H9 (cell line): ENCODE measurements at regions not wholly inside any gene's neighbourhood (a gene's known extent, or its start where the extent isn't known, plus 50 kb on each side); places are given as distances from the start of the nearest gene placed in this dataset.

Experiments used
- DNase-seq: peaks from one replicate; pipeline ENCODE4 v3.0.0-alpha.2; 2017
- H2AFZ ChIP-seq: one replicate; pipeline ENCODE4 v1.6.1; 2013; ENCODE audit warnings: mild to moderate bottlenecking, low read length, control low read depth, moderate library complexity
- H2AK5ac ChIP-seq: 2 replicates; pipeline ENCODE4 v1.6.1; 2013; ENCODE audit warnings: low read length, control low read depth, mixed read lengths; ENCODE audit not compliant: insufficient read length
- H2BK120ac ChIP-seq: one replicate; pipeline ENCODE4 v1.6.1; 2013; ENCODE audit warnings: low read depth, mild to moderate bottlenecking, low read length, control low read depth, inconsistent platforms; ENCODE audit not compliant: poor library complexity, severe bottlenecking
- H2BK12ac ChIP-seq: 2 replicates; pipeline ENCODE4 v1.6.1; 2013; ENCODE audit warnings: low read length, control low read depth, mixed read lengths, low read depth; ENCODE audit not compliant: insufficient read length
- H2BK15ac ChIP-seq: 2 replicates; pipeline ENCODE4 v1.6.1; 2013; ENCODE audit warnings: low read depth, low read length, control low read depth
- H2BK20ac ChIP-seq: one replicate; pipeline ENCODE4 v1.6.1; 2013; ENCODE audit warnings: low read depth, mild to moderate bottlenecking, low read length, control low read depth, inconsistent platforms; ENCODE audit not compliant: poor library complexity, severe bottlenecking
- H2BK5ac ChIP-seq: 2 replicates; pipeline ENCODE4 v1.6.1; 2013; ENCODE audit warnings: low read length, control low read depth, mixed read lengths; ENCODE audit not compliant: insufficient read length
- H3K14ac ChIP-seq: 2 replicates; pipeline ENCODE4 v1.6.1; 2013; ENCODE audit warnings: low read length, control low read depth; ENCODE audit not compliant: insufficient read depth
- H3K18ac ChIP-seq: 2 replicates; pipeline ENCODE4 v1.6.1; 2013; ENCODE audit warnings: low read depth, mild to moderate bottlenecking, mixed read lengths, low read length, control low read depth; ENCODE audit not compliant: insufficient read length
- H3K23ac ChIP-seq: 2 replicates; pipeline ENCODE4 v1.6.1; 2013; ENCODE audit warnings: low read length, control low read depth, mixed read lengths, low read depth; ENCODE audit not compliant: insufficient read length
- H3K23me2 ChIP-seq: 2 replicates; pipeline ENCODE4 v1.6.1; 2013; ENCODE audit warnings: low read depth, mild to moderate bottlenecking, mixed read lengths, low read length, control low read depth; ENCODE audit not compliant: insufficient read length, poor library complexity, severe bottlenecking
- H3K27ac ChIP-seq: 2 replicates; pipeline ENCODE4 v1.5.1; 2013; ENCODE audit warnings: low read length, control low read depth, mixed read lengths, low read depth; ENCODE audit not compliant: insufficient read length
- H3K27me3 ChIP-seq: 2 replicates; pipeline ENCODE4 v1.6.1; 2013; ENCODE audit warnings: low read length, control low read depth, inconsistent platforms; ENCODE audit not compliant: insufficient read depth
- H3K4ac ChIP-seq: 2 replicates; pipeline ENCODE4 v1.6.1; 2013; ENCODE audit warnings: low read depth, mild to moderate bottlenecking, control low read depth, inconsistent platforms, low read length, moderate library complexity
- H3K4me1 ChIP-seq: 2 replicates; pipeline ENCODE4 v1.6.1; 2013; ENCODE audit warnings: low read length, control low read depth, inconsistent platforms; ENCODE audit not compliant: insufficient read depth
- H3K4me2 ChIP-seq: 2 replicates; pipeline ENCODE4 v1.6.1; 2013; ENCODE audit warnings: low read length, control low read depth, mixed read lengths; ENCODE audit not compliant: insufficient read length, insufficient read depth
- H3K56ac ChIP-seq: 2 replicates; pipeline ENCODE4 v1.6.1; 2013; ENCODE audit warnings: low read depth, mild to moderate bottlenecking, mixed read lengths, low read length, control low read depth; ENCODE audit not compliant: insufficient read length
- H3K79me1 ChIP-seq: 2 replicates; pipeline ENCODE4 v1.6.1; 2013; ENCODE audit warnings: low read depth, mild to moderate bottlenecking, moderate library complexity, low read length, control low read depth, inconsistent platforms; ENCODE audit not compliant: insufficient read depth, poor library complexity, severe bottlenecking
- H3K79me2 ChIP-seq: 2 replicates; pipeline ENCODE4 v1.6.1; 2013; ENCODE audit warnings: low read length, control low read depth, inconsistent platforms; ENCODE audit not compliant: insufficient read depth
- H3K9ac ChIP-seq: 2 replicates; pipeline ENCODE4 v1.6.1; 2013; ENCODE audit warnings: low read length, control low read depth, mixed read lengths; ENCODE audit not compliant: insufficient read length; ENCODE audit errors: extremely low read depth
- H3K9me3 ChIP-seq: one replicate; pipeline ENCODE4 v1.6.1; 2013; ENCODE audit warnings: low read depth, low read length, inconsistent platforms; ENCODE audit not compliant: control insufficient read depth
- H3T11ph ChIP-seq: one replicate; pipeline ENCODE4 v1.6.1; 2013; ENCODE audit warnings: mild to moderate bottlenecking, low read length, control low read depth, inconsistent platforms
- H4K20me1 ChIP-seq: one replicate; pipeline ENCODE4 v1.6.1; 2013; ENCODE audit not compliant: control insufficient read depth, insufficient read length, insufficient read depth
- H4K5ac ChIP-seq: 2 replicates; pipeline ENCODE4 v1.6.1; 2013; ENCODE audit warnings: low read depth, mild to moderate bottlenecking, mixed read lengths, low read length, control low read depth; ENCODE audit not compliant: insufficient read length
- H4K8ac ChIP-seq: replicated peaks from 2 replicates; pipeline ENCODE4 v1.6.1; 2013; ENCODE audit warnings: low read length, control low read depth, mixed read lengths, low read depth; ENCODE audit not compliant: insufficient read length
- H4K91ac ChIP-seq: 2 replicates; pipeline ENCODE4 v1.6.1; 2013; ENCODE audit warnings: low read depth, mild to moderate bottlenecking, moderate library complexity, mixed read lengths, low read length, control low read depth; ENCODE audit not compliant: insufficient read length
- H3K27ac Mint-ChIP-seq, 3 experiments: 2 replicates in 2 of 3; 3 replicates in 1 of 3; pipeline ENCODE4 v1.8.0; 2020 to 2021; ENCODE audit warnings: mixed read lengths in 3 of 3, mild to moderate bottlenecking in 1 of 3, moderate library complexity in 1 of 3
- H3K27me3 Mint-ChIP-seq: 2 replicates; pipeline ENCODE4 v1.8.0; 2021; ENCODE audit warnings: low read depth, mild to moderate bottlenecking, moderate library complexity, mixed read lengths
- H3K36me3 Mint-ChIP-seq, 3 experiments: 2 replicates in 2 of 3; 3 replicates in 1 of 3; pipeline ENCODE4 v1.8.0; 2020 to 2021; ENCODE audit warnings: low read depth in 3 of 3, mixed read lengths in 3 of 3; ENCODE audit not compliant: insufficient read depth in 1 of 3
- H3K4me1 Mint-ChIP-seq, 2 experiments: 2 replicates each; pipeline ENCODE4 v1.8.0; 2020; ENCODE audit warnings: mixed read lengths in 2 of 2
- H3K4me3 Mint-ChIP-seq, 2 experiments: 2 replicates in 1 of 2; 3 replicates in 1 of 2; pipeline ENCODE4 v1.8.0; 2020 to 2021; ENCODE audit warnings: mild to moderate bottlenecking in 2 of 2, mixed read lengths in 2 of 2, moderate library complexity in 1 of 2
- H3K9me3 Mint-ChIP-seq, 2 experiments: 2 replicates in 1 of 2; 3 replicates in 1 of 2; pipeline ENCODE4 v1.8.0; 2020; ENCODE audit warnings: mild to moderate bottlenecking in 2 of 2, mixed read lengths in 2 of 2, moderate library complexity in 1 of 2
- CTCF ChIP-seq: fragments of 200-600 bp; sonication (generic); conservative IDR thresholded peaks from 3 replicates; pipeline ENCODE4 v1.8.0; 2021; ENCODE audit warnings: antibody characterized with exemption, mild to moderate bottlenecking
- WGBS: extraction: QIAGEN DNeasy Blood & Tissue Kit; methylation state at CpG from one replicate; pipeline ENCODE4 v1.1.7; 2013; ENCODE audit warnings: missing lambda C conversion rate, low lambda C conversion rate, mixed read lengths; ENCODE audit not compliant: insufficient read length; ENCODE audit errors: extremely low coverage; 5-methylcytosine and 5-hydroxymethylcytosine counted together

DNA sequence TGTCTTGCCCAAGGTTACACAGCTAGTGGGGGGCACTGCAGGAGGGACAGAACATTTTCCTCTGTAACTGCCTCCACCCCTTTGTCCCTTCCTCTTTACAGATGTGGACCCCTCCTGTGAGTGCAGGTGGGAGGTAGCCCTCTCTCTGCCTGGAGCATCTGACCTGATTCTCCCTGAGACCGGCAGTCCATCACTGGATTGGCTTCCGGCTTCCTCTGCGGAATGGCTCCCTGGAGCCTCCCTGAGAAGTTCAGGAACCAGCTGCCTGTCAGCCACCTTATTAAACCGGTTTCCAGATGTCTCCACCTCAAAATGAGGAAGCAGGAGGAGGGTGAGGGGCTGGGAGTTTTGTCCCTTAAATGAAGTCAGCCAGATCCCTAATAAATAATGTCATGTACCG lies 67.3 kb upstream of the TNP1 start:
- H4K8ac ChIP-seq, result no peak overlapping the region
- H2BK120ac ChIP-seq, result no peak overlapping the region
- no peak overlapping the region for H3K18ac ChIP-seq
- H3K27me3 ChIP-seq, result no peaks in the 10 kb centered on the region
- TF ChIP-seq CTCF, result no peak
- no peak overlapping the region for H3K9ac ChIP-seq
- H3K79me2 ChIP-seq, result no peaks in the 10 kb centered on the region
- no peak overlapping the region for H2BK12ac ChIP-seq
- Mint-ChIP-seq H3K9me3 (peaks cover 4 to 6% of the 10 kb centered on the region in 2 experiments), H3K27ac (no peak overlapping the region), H3K36me3 (no peaks in the 10 kb centered on the region), H3K4me1 (peaks cover 21 to 35% of the 10 kb centered on the region in 2 experiments), H3K27me3 (peaks cover 2% of the 10 kb centered on the region; the same call in 1 of the 2 replicates), H3K4me3 (no peak overlapping the region)
- no peak overlapping the region for H2BK5ac ChIP-seq
- H3K4me1 ChIP-seq, result no peaks in the 10 kb centered on the region; the same call in 1 of the 2 replicates
- H2AFZ ChIP-seq, result no peak overlapping the region
- no peaks in the 10 kb centered on the region for H3K9me3 ChIP-seq
- H3K27ac ChIP-seq, result no peak overlapping the region
- H4K91ac ChIP-seq, result no peak overlapping the region
- no peak for DNase-seq
- WGBS, result no CpG with 5 or more reads among the region's 5 CpGs
- no peak overlapping the region for H3K56ac ChIP-seq
- no peaks in the 10 kb centered on the region for H4K20me1 ChIP-seq
- H3K23me2 ChIP-seq, result no peaks in the 10 kb centered on the region
- no peak overlapping the region for H2AK5ac ChIP-seq
- no peak overlapping the region for H4K5ac ChIP-seq
- H3K4me2 ChIP-seq, result no peak overlapping the region
- no peak overlapping the region for H3K14ac ChIP-seq
- no peak overlapping the region for H2BK15ac ChIP-seq
- no peak overlapping the region for H2BK20ac ChIP-seq
- H3T11ph ChIP-seq, result no peak overlapping the region
- H3K79me1 ChIP-seq, result no peaks in the 10 kb centered on the region
- H3K23ac ChIP-seq, result no peak overlapping the region
- no peak overlapping the region for H3K4ac ChIP-seq
